GM19025 (cell line): ENCODE measurements at regions not wholly inside any gene's neighbourhood (a gene's known extent, or its start where the extent isn't known, plus 50 kb on each side); places are given as distances from the start of the nearest gene placed in this dataset.
A peak's percentile ranks its signal among the peaks of the same experiment; 100 is the strongest.
"Not testable (repeated sequence)": the region's sequence is repeated elsewhere in the genome, so short reads cannot be mapped to it uniquely, and the experiment has no call there.

ENCODE experiments used
- ATAC-seq: cut with Tn5 transposase; IDR thresholded peaks from one replicate; pipeline ENCODE4 v1.9.1; 2021; ENCODE audit warnings: mild to moderate bottlenecking, low read depth, moderate library complexity; ENCODE audit not compliant: unreplicated experiment

DNA sequence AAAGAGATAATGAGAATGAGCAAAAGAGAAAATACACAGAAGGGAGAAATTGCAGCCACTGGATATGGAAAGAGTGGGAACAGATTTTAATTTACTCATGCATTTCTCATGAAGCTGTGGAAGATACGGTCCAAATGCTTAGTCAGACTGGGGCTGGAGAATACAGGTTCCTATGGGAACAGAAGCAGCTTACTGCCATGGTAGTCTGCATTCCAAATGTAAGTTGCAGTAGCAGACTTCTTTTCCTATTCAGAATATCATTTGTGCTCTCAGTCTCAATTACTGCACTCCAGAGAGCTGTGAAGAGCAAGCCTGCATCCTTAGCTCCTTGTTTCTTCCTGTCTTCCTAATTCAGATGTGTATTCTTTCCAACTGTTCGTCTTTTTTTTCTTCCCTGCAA lies 190.8 kb upstream of the TMEM196 start:
- no peak for ATAC-seq

DNA sequence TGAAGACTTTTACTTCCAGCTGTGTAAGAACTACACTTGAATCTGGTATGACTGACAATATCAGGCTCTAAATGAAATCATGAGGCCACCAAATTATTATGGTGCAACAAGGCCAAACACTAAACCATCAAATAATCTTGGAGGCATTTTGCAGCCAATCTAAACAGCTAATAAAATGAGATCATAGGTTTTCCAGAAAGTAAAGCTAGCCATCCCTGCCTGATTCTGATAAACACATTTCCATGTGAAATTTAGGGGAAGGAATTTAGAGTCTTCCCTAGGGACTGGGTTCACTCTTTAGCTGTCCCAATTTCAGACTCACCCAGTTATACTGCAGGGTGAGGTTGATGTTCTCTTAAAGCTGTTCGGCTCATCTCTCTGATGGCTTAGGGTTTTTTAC lies 190.3 kb upstream of the TMEM196 start:
- no peak for ATAC-seq

DNA sequence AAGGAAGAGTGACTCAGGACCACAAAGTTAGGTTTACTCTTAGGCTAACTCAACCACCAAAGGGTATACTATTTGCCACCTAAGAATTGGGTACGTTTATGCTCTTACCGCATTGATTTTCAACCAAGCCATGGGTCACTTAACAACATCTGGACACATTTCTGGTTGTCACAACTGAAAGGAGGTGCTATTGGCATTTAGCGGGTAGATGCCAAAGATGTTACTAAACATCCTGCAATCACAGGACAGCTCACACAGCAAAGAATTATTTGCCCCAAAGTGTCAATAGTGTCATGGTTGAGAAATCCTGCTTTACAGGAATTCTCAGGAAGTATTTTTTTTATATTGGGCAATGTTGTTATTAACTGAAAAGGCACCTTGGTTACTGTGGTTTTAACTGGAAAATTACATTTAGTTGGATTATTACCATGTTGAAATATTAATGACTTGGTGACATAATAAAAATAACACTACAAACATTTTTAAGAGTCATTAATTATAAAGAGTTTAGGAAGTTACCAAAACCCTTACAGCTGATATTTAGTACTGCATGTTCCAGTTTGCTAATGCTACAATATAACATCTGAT lies 185.0 kb upstream of the TMEM196 start:
- ATAC-seq: no peak

GRCh38 chr7:19957664-19958063 lies 184.2 kb upstream of the TMEM196 start:
- ATAC-seq: no peak

DNA sequence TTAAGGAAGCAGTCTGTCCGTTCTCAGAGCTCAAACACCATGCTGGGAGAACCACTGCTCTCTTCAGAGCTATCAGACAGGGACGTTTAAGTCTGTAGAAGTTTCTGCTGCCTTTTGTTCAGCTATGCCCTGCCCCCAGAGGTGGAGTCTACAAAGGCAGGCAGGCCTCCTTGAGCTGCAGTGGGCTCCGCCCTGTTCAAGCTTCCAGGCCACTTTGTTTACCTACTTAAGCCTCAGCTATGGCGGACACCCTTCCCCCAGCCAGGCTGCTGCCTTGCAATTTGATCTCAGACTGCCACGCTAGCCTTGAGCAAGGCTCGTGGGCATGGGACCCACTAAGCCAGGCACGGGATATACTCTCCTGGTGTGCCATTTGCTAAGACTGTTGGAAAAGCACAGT lies 180.7 kb upstream of the TMEM196 start:
- not testable (repeated sequence) for ATAC-seq

GRCh38 chr7:19953411-19953810 lies 180.0 kb upstream of the TMEM196 start:
- ATAC-seq: not testable (repeated sequence)

DNA sequence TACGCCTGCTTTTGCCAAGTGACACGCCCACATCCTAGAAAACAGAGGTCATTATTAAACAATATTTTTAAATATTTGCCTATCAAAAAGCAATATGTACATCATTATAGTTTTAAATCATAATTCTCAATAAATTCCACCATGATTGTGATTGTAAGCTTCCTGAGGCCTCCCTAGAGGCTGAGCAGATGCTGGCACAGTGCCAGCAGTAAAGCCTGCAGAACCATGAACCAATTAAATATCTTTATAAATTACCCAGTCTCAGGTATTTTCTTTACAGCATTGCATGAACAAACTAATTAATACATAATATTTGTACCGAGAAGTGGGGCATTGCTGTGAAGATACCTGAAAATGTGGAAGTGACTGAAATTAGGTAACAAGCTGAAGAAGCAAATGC lies 174.7 kb upstream of the TMEM196 start:
- no peak for ATAC-seq

GRCh38 chr7:19944363-19945120 lies 171.1 kb upstream of the TMEM196 start:
- ATAC-seq: no peak

DNA sequence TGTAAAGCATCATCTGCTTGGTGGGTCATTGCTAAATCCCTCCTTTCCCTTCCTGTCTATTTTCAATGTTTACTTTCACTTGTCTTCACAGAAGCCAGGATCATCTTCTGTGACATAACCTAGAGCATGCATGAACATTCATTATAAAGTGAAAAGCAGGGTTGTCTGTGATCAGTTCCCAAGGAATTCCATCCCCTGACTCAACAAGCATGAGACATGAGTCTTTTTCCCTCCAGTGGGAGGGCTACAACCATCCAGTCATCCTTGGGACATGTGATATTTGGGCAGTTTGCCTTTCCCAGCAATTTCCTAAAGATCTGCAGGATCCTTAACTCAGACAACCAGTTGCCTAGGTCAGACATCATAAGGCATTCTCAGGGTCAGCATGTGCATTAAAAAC lies 166.3 kb upstream of the TMEM196 start:
- ATAC-seq: no peak

GRCh38 chr7:19932549-19933249 lies 159.3 kb upstream of the TMEM196 start:
- ATAC-seq: no peak

- ATAC-seq: no peak
Observed at GRCh38 chr7:19930851-19931250, 157.4 kb upstream of the TMEM196 start.

- no peak for ATAC-seq
Observed at GRCh38 chr7:19930051-19930450, 156.6 kb upstream of the TMEM196 start.

GRCh38 chr7:19928247-19928646 lies 154.8 kb upstream of the TMEM196 start:
- peak; percentile 72 for ATAC-seq

- no peak for ATAC-seq
Observed at GRCh38 chr7:19920705-19921104, 147.3 kb upstream of the TMEM196 start.

DNA sequence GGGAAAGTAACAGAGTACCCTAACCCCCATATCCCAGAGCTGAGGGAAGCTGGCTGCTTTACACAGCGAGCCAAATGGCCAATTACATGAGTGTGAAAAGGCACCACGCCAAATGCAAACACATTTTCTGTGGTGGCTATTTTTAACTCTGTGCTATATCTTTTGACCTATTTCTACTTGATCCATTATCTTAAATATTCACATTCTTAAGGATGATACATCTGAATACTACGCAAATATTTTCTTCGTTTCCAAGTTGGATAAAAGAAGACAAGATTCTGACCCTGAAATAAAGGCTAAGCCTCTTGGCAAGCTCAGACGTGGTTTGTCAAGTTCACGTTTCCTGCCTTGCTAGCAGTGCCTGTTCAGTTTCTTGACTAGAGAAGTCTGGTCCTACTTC lies 146.7 kb upstream of the TMEM196 start:
- ATAC-seq: no peak

- no peak for ATAC-seq
Observed at GRCh38 chr7:19919261-19920095, 146.1 kb upstream of the TMEM196 start.

GRCh38 chr7:19916046-19916445 lies 142.6 kb upstream of the TMEM196 start:
- ATAC-seq: no peak

DNA sequence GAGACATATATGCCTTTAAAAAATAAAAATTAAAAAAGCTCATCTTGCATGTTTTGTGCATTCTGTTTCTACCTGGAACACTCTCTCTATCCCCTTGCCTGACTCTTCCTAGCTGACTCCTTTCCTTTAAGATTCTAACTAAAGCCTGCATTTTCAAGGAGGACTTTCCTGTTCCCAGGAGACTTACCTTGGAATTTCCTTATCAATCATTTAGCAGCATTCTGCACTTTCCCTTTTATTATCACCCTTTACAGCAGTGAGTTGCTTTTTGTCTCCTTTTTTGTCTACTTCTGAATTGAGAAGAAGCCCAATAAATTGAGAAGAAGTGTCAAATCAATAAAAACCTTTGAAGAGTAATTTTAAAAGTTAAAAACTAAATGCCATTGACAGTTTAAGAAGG lies 142.2 kb upstream of the TMEM196 start:
- no peak for ATAC-seq

GRCh38 chr7:19914866-19915265 lies 141.4 kb upstream of the TMEM196 start:
- ATAC-seq: no peak

DNA sequence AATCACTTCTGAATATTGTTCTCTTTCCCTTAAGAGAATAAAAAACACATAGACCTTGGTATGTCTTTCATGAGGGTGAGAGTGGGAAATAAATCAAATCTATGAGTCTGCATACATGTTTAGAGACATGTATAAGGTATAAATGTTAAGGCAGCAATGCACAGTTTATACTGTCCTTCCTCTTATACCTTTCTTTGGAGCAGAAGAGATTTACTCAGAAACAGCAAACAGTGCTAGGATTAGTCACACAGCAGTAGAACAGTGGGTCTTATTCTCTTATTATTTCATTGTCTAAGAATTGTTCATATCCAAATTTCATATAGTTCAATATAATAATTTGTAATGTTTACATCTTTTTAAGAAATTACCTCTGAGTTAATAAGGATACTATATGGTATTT lies 126.7 kb upstream of the TMEM196 start:
- ATAC-seq: no peak

- no peak for ATAC-seq
Observed at GRCh38 chr7:19899529-19899928, 126.1 kb upstream of the TMEM196 start.
